Neural progenitor cell (in vitro differentiated cells): ENCODE measurements at regions not wholly inside any gene's neighbourhood (a gene's known extent, or its start where the extent isn't known, plus 50 kb on each side); places are given as distances from the start of the nearest gene placed in this dataset.
"Not testable (repeated sequence)": the region's sequence is repeated elsewhere in the genome, so short reads cannot be mapped to it uniquely, and the experiment has no call there.

ENCODE experiments used
- DNase-seq: peaks from one replicate; pipeline ENCODE4 v3.0.0-alpha.2; 2016; ENCODE audit warnings: low spot score
- H2AFZ ChIP-seq: fragments of 200-600 bp; sonication (generic); replicated peaks from 2 replicates; pipeline ENCODE4 v1.6.1; 2016; ENCODE audit warnings: antibody characterized with exemption
- H3F3A ChIP-seq: fragments of 200-600 bp; sonication (generic); 2 replicates; pipeline ENCODE4 v1.6.1; 2016; ENCODE audit warnings: antibody characterized with exemption, low read depth
- H3K27ac ChIP-seq: fragments of 200-600 bp; sonication (generic); 2 replicates; pipeline ENCODE4 v1.5.1; 2016; ENCODE audit warnings: mild to moderate bottlenecking
- H3K27me3 ChIP-seq: fragments of 200-600 bp; sonication (generic); 2 replicates; pipeline ENCODE4 v1.6.1; 2016; ENCODE audit warnings: mild to moderate bottlenecking, moderate library complexity
- H3K36me3 ChIP-seq: fragments of 200-600 bp; sonication (generic); 2 replicates; pipeline ENCODE4 v1.5.1; 2016
- H3K4me1 ChIP-seq: fragments of 200-600 bp; sonication (generic); 2 replicates; pipeline ENCODE4 v1.6.1; 2016; ENCODE audit warnings: mixed run types
- H3K4me2 ChIP-seq: fragments of 200-600 bp; sonication (generic); 2 replicates; pipeline ENCODE4 v1.6.1; 2016
- H3K4me3 ChIP-seq: fragments of 200-600 bp; sonication (generic); 2 replicates; pipeline ENCODE4 v1.5.1; 2016
- H3K79me2 ChIP-seq: fragments of 200-600 bp; sonication (generic); 2 replicates; pipeline ENCODE4 v1.6.1; 2016; ENCODE audit warnings: low read depth
- H3K9ac ChIP-seq: fragments of 200-600 bp; sonication (generic); 2 replicates; pipeline ENCODE4 v1.6.1; 2016
- H3K9me3 ChIP-seq: fragments of 200-600 bp; sonication (generic); 2 replicates; pipeline ENCODE4 v1.5.1; 2016; ENCODE audit warnings: low read depth
- H4K20me1 ChIP-seq: fragments of 200-600 bp; sonication (generic); 2 replicates; pipeline ENCODE4 v1.6.1; 2016; ENCODE audit warnings: low read depth
- H3K27ac Mint-ChIP-seq: 3 replicates; pipeline ENCODE4 v1.8.0; 2021; ENCODE audit warnings: mixed read lengths
- H3K27me3 Mint-ChIP-seq: 2 replicates; pipeline ENCODE4 v1.8.0; 2022; ENCODE audit warnings: low read depth, mild to moderate bottlenecking, inconsistent platforms, moderate library complexity, mixed read lengths; ENCODE audit not compliant: insufficient read depth
- H3K36me3 Mint-ChIP-seq: 3 replicates; pipeline ENCODE4 v1.8.0; 2021; ENCODE audit warnings: mixed read lengths
- H3K4me1 Mint-ChIP-seq: 3 replicates; pipeline ENCODE4 v1.8.0; 2021; ENCODE audit warnings: mixed read lengths
- H3K4me3 Mint-ChIP-seq: 3 replicates; pipeline ENCODE4 v1.8.0; 2021; ENCODE audit warnings: mild to moderate bottlenecking, moderate library complexity, mixed read lengths
- H3K9me3 Mint-ChIP-seq: 3 replicates; pipeline ENCODE4 v1.8.0; 2020; ENCODE audit warnings: mixed read lengths
- CTCF ChIP-seq: fragments of 200-600 bp; sonication (generic); IDR thresholded peaks from 2 replicates; pipeline ENCODE4 v1.5.1; 2017; ENCODE audit warnings: antibody characterized with exemption, mild to moderate bottlenecking
- EZH2 ChIP-seq: fragments of 200-600 bp; sonication (generic); IDR thresholded peaks from 2 replicates; pipeline ENCODE4 v1.6.1; 2017; ENCODE audit warnings: antibody characterized with exemption, mild to moderate bottlenecking, moderate library complexity
- EZH2phosphoT487 ChIP-seq: fragments of 200-600 bp; sonication (generic); IDR thresholded peaks from 2 replicates; pipeline ENCODE4 v1.6.1; 2017; ENCODE audit warnings: antibody characterized with exemption

GRCh38 chr15:84401891-84402840 lies 166.6 kb downstream of the GOLGA6L4 start:
- H3K27me3 ChIP-seq, H3K9me3 Mint-ChIP-seq, H3K36me3 ChIP-seq, H3K4me2 ChIP-seq, H3F3A ChIP-seq, H3K4me3 ChIP-seq, H3K27ac ChIP-seq, H4K20me1 ChIP-seq, H3K36me3 Mint-ChIP-seq, H3K27me3 Mint-ChIP-seq, H3K4me1 Mint-ChIP-seq, H3K9ac ChIP-seq, H3K27ac Mint-ChIP-seq, DNase-seq, H3K4me1 ChIP-seq, H2AFZ ChIP-seq, H3K9me3 ChIP-seq, H3K4me3 Mint-ChIP-seq, H3K79me2 ChIP-seq: not testable (repeated sequence)

- Mint-ChIP-seq H3K36me3 (peaks cover 3% of the 10 kb centered on the region), H3K4me1 (no peaks in the 10 kb centered on the region), H3K4me3 (no peak overlapping the region), H3K27ac (no peak overlapping the region), H3K27me3 (peaks cover 8% of the 10 kb centered on the region), H3K9me3 (peaks cover 4% of the 10 kb centered on the region)
- Histone ChIP-seq H3K36me3 (no peaks in the 10 kb centered on the region), H2AFZ (no peak overlapping the region), H3K4me1 (no peaks in the 10 kb centered on the region), H4K20me1 (no peaks in the 10 kb centered on the region), H3K27me3 (no peaks in the 10 kb centered on the region), H3F3A (no peaks in the 10 kb centered on the region), H3K9ac (no peak overlapping the region), H3K4me2 (no peak overlapping the region), H3K4me3 (no peak overlapping the region), H3K27ac (no peak overlapping the region), H3K9me3 (no peaks in the 10 kb centered on the region), H3K79me2 (no peaks in the 10 kb centered on the region)
- DNase-seq = no peak
- no peak for TF ChIP-seq EZH2phosphoT487
- no peak for TF ChIP-seq EZH2
- TF ChIP-seq CTCF = no peak
Measured at GRCh38 chr15:84402856-84403608, 167.5 kb downstream of the GOLGA6L4 start.

- H3K79me2 ChIP-seq, H2AFZ ChIP-seq, H3K27me3 Mint-ChIP-seq, H3K4me1 ChIP-seq, H3K9ac ChIP-seq, H4K20me1 ChIP-seq, H3K27ac Mint-ChIP-seq, DNase-seq, H3K4me1 Mint-ChIP-seq, H3K27me3 ChIP-seq, H3K4me3 Mint-ChIP-seq, H3K27ac ChIP-seq, H3K9me3 Mint-ChIP-seq, H3F3A ChIP-seq, H3K4me2 ChIP-seq, H3K36me3 Mint-ChIP-seq, H3K9me3 ChIP-seq, H3K36me3 ChIP-seq, H3K4me3 ChIP-seq: not testable (repeated sequence)
Measured at GRCh38 chr15:84409357-84409756, 173.8 kb downstream of the GOLGA6L4 start.

- H3K79me2 ChIP-seq, H3K9me3 Mint-ChIP-seq, H3K27ac Mint-ChIP-seq, DNase-seq, H3K4me3 Mint-ChIP-seq, H3K4me1 Mint-ChIP-seq, H3K4me1 ChIP-seq, H3F3A ChIP-seq, H3K27ac ChIP-seq, H3K27me3 Mint-ChIP-seq, H4K20me1 ChIP-seq, H3K27me3 ChIP-seq, H3K36me3 Mint-ChIP-seq, H3K9me3 ChIP-seq, H2AFZ ChIP-seq, H3K36me3 ChIP-seq, H3K9ac ChIP-seq: not testable (repeated sequence)
- Histone ChIP-seq H3K4me3 (peak overlapping the region; percentile 36), H3K4me2 (peak overlapping the region; percentile 69)
Measured at GRCh38 chr15:84421513-84422181, 179.2 kb upstream of the ZSCAN2 start.

- H4K20me1 ChIP-seq, H3K36me3 ChIP-seq, H3K27ac Mint-ChIP-seq, H3K4me1 Mint-ChIP-seq, H3K79me2 ChIP-seq, H3K27ac ChIP-seq, H3K27me3 Mint-ChIP-seq, H3K4me2 ChIP-seq, H2AFZ ChIP-seq, DNase-seq, H3F3A ChIP-seq, H3K4me1 ChIP-seq, H3K9me3 Mint-ChIP-seq, H3K9ac ChIP-seq, H3K4me3 ChIP-seq, H3K36me3 Mint-ChIP-seq, H3K4me3 Mint-ChIP-seq, H3K9me3 ChIP-seq, H3K27me3 ChIP-seq: not testable (repeated sequence)
Measured at GRCh38 chr15:84425327-84425726, 175.5 kb upstream of the ZSCAN2 start.

- H3K27me3 ChIP-seq, H3K36me3 Mint-ChIP-seq, H2AFZ ChIP-seq, H3K27me3 Mint-ChIP-seq, H3K4me1 Mint-ChIP-seq, DNase-seq, H3K4me3 Mint-ChIP-seq, H3K9me3 ChIP-seq, H3K4me1 ChIP-seq, H3K9ac ChIP-seq, H3F3A ChIP-seq, H3K4me3 ChIP-seq, H3K79me2 ChIP-seq, H3K27ac Mint-ChIP-seq, H4K20me1 ChIP-seq, H3K4me2 ChIP-seq, H3K36me3 ChIP-seq, H3K9me3 Mint-ChIP-seq, H3K27ac ChIP-seq: not testable (repeated sequence)
Measured at GRCh38 chr15:84473305-84473877, 127.4 kb upstream of the ZSCAN2 start.
